Natural killer cell (primary cell): ENCODE measurements at regions not wholly inside any gene's neighbourhood (a gene's known extent, or its start where the extent isn't known, plus 50 kb on each side); places are given as distances from the start of the nearest gene placed in this dataset.

Experiments
- ATAC-seq, 3 donors: fragments of 150-1000 bp in 2 of 3; fragments of 200-7000 bp in 1 of 3; cut with Tn5 transposase; 1 replicate in 1 of 3; 2 replicates in 2 of 3; pipeline ENCODE4 v1.10.0; 2021; ENCODE audit warnings: mild to moderate bottlenecking in 2 of 3, moderate library complexity in 2 of 3
- DNase-seq, 2 donors: peaks; one replicate each; pipeline versions ENCODE4 v3.0.0 to v3.0.0-alpha.2; 2013 to 2021; ENCODE audit warnings: mixed read lengths in 1 of 2
- H3K27ac ChIP-seq: one replicate; pipeline ENCODE4 v1.5.1; 2013; ENCODE audit warnings: mild to moderate bottlenecking, low read length
- H3K27me3 ChIP-seq: one replicate; pipeline ENCODE4 v1.6.1; 2013; ENCODE audit warnings: low read length; ENCODE audit not compliant: control insufficient read depth, insufficient read depth
- H3K36me3 ChIP-seq: one replicate; pipeline ENCODE4 v1.6.1; 2013; ENCODE audit warnings: low read length; ENCODE audit not compliant: control insufficient read depth, insufficient read depth
- H3K4me1 ChIP-seq: one replicate; pipeline ENCODE4 v1.6.1; 2013; ENCODE audit warnings: low read length; ENCODE audit not compliant: control insufficient read depth, insufficient read depth
- H3K4me3 ChIP-seq: one replicate; pipeline ENCODE4 v1.5.1; 2013; ENCODE audit warnings: low read length
- H3K9me3 ChIP-seq: one replicate; pipeline ENCODE4 v1.6.1; 2013; ENCODE audit warnings: low read length; ENCODE audit not compliant: control insufficient read depth, insufficient read depth
- H3K27ac Mint-ChIP-seq, 2 donors: one replicate each; pipeline ENCODE4 v1.8.0; 2022; ENCODE audit warnings: mild to moderate bottlenecking in 2 of 2, mixed read lengths in 2 of 2, moderate library complexity in 1 of 2
- H3K27me3 Mint-ChIP-seq, 2 donors: one replicate each; pipeline ENCODE4 v1.8.0; 2022; ENCODE audit warnings: low read depth in 2 of 2, mixed read lengths in 2 of 2
- H3K36me3 Mint-ChIP-seq: one replicate; pipeline ENCODE4 v1.8.0; 2022; ENCODE audit warnings: mixed read lengths
- H3K4me1 Mint-ChIP-seq, 2 donors: one replicate each; pipeline ENCODE4 v1.8.0; 2022; ENCODE audit warnings: mixed read lengths in 2 of 2
- H3K4me3 Mint-ChIP-seq: one replicate; pipeline ENCODE4 v1.8.0; 2022; ENCODE audit warnings: mild to moderate bottlenecking, moderate library complexity, mixed read lengths
- H3K9me3 Mint-ChIP-seq, 2 donors: one replicate each; pipeline ENCODE4 v1.8.0; 2022; ENCODE audit warnings: mixed read lengths in 2 of 2
- WGBS: methylation state at CpG from one replicate; pipeline ENCODE4 v1.1.7; 2013; ENCODE audit warnings: missing lambda C conversion rate; ENCODE audit not compliant: insufficient coverage; 5-methylcytosine and 5-hydroxymethylcytosine counted together
- intact Hi-C: fragments of 100-400 bp; cut with micrococcal nuclease; formaldehyde crosslinking; loops from one replicate; pipeline ENCODE4 v1.14.2; 2022
- TF ChIP-seq, protein P1 (sequence below): fragments of 200-600 bp; IDR thresholded peaks from one replicate; pipeline ENCODE4 v1.8.0; 2022; ENCODE audit warnings: antibody characterized with exemption

GRCh38 chr1:87215592-87215991, 113.1 kb upstream of the LMO4 start:
- Mint-ChIP-seq H3K27ac (no peak overlapping the region), H3K4me3 (no peak overlapping the region), H3K36me3 (no peaks in the 10 kb centered on the region), H3K4me1 (peaks cover 5 to 7% of the 10 kb centered on the region in 2 donors), H3K9me3 (no peaks in the 10 kb centered on the region), H3K27me3 (peaks cover 0 to 20% of the 10 kb centered on the region in 2 donors)
- Histone ChIP-seq H3K4me1 (no peaks in the 10 kb centered on the region), H3K27me3 (no peaks in the 10 kb centered on the region), H3K9me3 (no peaks in the 10 kb centered on the region), H3K36me3 (no peaks in the 10 kb centered on the region), H3K27ac (no peak overlapping the region), H3K4me3 (no peak overlapping the region)
- ATAC-seq (no peak), DNase-seq (no peak)
- TF ChIP-seq, protein P1, sequence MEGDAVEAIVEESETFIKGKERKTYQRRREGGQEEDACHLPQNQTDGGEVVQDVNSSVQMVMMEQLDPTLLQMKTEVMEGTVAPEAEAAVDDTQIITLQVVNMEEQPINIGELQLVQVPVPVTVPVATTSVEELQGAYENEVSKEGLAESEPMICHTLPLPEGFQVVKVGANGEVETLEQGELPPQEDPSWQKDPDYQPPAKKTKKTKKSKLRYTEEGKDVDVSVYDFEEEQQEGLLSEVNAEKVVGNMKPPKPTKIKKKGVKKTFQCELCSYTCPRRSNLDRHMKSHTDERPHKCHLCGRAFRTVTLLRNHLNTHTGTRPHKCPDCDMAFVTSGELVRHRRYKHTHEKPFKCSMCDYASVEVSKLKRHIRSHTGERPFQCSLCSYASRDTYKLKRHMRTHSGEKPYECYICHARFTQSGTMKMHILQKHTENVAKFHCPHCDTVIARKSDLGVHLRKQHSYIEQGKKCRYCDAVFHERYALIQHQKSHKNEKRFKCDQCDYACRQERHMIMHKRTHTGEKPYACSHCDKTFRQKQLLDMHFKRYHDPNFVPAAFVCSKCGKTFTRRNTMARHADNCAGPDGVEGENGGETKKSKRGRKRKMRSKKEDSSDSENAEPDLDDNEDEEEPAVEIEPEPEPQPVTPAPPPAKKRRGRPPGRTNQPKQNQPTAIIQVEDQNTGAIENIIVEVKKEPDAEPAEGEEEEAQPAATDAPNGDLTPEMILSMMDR: no peak
- WGBS: 100% methylated on average over 1 of the region's 1 CpG
- intact Hi-C loops: no loop called here

DNA sequence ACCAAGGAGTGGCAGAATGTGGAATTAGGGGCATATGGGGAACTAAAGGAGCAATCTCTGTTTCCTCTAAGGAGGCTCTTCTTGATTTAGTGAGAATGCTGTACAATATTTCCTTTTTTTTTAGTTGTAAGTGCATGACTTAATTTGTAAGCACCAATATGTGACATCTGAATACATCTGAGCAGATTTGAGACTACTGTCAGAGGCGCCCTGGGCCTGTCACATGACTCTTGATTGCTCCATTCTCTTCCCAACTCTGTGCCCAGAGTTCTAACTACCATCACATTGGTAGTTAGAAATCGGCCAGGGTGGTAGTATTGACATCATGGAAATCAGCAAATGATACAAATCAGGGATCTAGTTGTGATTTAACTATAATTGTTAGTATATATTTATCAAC, 110.1 kb upstream of the LMO4 start:
- 67% methylated on average over 1 of the region's 2 CpGs for WGBS
- H3K27ac ChIP-seq: no peak overlapping the region
- no peak for ATAC-seq
- H3K27me3 ChIP-seq: no peaks in the 10 kb centered on the region
- H3K4me3 ChIP-seq: no peak overlapping the region
- no peaks in the 10 kb centered on the region for H3K9me3 ChIP-seq
- H3K4me1 Mint-ChIP-seq: no peaks in the 10 kb centered on the region
- H3K4me1 ChIP-seq: no peaks in the 10 kb centered on the region
- no peak overlapping the region for H3K27ac Mint-ChIP-seq
- no peaks in the 10 kb centered on the region for H3K36me3 Mint-ChIP-seq
- no peak for DNase-seq
- H3K9me3 Mint-ChIP-seq: no peaks in the 10 kb centered on the region
- H3K27me3 Mint-ChIP-seq: peaks cover 0 to 17% of the 10 kb centered on the region in 2 donors
- TF ChIP-seq, protein P1: no peak
- no peaks in the 10 kb centered on the region for H3K36me3 ChIP-seq
- H3K4me3 Mint-ChIP-seq: no peak overlapping the region
- intact Hi-C loops: no loop called here

DNA sequence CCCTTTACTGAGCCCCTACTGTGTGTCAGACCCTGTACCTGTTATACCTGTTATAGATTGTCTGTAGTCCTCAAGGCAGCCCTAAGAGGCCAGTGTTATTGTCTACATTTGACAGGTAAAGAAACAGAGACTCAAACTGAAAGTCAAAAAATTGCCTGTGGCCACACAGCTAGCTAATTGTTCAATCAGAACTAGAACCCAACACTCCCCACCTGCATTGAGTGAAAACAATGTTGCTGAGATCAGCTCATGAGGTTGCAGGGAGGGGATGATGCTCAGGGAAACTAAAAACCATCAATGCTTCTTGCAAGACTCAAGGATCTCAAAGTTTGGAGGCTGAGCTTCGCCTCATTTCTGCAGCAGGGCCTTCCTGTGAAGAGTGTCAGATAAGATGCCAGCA, 109.5 kb upstream of the LMO4 start:
- Mint-ChIP-seq H3K4me3 (no peak overlapping the region), H3K36me3 (no peaks in the 10 kb centered on the region), H3K27ac (no peak overlapping the region), H3K27me3 (peaks cover 0 to 12% of the 10 kb centered on the region in 2 donors), H3K4me1 (no peaks in the 10 kb centered on the region), H3K9me3 (no peaks in the 10 kb centered on the region)
- H3K4me1 ChIP-seq: no peaks in the 10 kb centered on the region
- 79% methylated on average over 1 of the region's 1 CpG for WGBS
- H3K4me3 ChIP-seq: no peak overlapping the region
- H3K27ac ChIP-seq: no peak overlapping the region
- no peaks in the 10 kb centered on the region for H3K9me3 ChIP-seq
- ATAC-seq (no peak), DNase-seq (no peak)
- TF ChIP-seq, protein P1: no peak
- no peaks in the 10 kb centered on the region for H3K27me3 ChIP-seq
- H3K36me3 ChIP-seq: no peaks in the 10 kb centered on the region
- intact Hi-C loops: no loop called here

DNA sequence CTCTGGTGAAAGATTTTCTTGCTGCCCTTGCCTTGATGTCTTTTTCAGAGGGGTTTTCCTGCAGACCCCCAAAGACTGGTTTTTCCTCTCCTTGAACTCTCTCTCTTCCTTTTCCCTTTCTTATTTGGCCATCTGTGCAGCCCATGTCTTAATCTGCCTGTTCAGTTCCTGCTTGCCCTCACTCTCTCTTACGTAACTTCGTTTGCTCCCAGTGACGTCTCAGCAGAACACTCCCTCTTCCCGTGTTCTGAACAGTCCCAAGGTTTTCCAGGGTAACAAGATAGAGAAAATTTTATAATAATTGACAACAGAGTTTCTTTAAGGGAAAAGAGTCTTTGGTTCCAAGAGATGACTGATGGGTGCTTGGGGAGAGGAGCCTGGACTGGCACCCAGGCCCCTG, 109.1 kb upstream of the LMO4 start:
- H3K27me3 Mint-ChIP-seq: peaks cover 0 to 8% of the 10 kb centered on the region in 2 donors
- WGBS: 72% methylated on average over 4 of the region's 4 CpGs
- H3K9me3 ChIP-seq: no peaks in the 10 kb centered on the region
- no peaks in the 10 kb centered on the region for H3K4me1 Mint-ChIP-seq
- no peaks in the 10 kb centered on the region for H3K9me3 Mint-ChIP-seq
- H3K27ac Mint-ChIP-seq: no peak overlapping the region
- TF ChIP-seq, protein P1: no peak
- H3K27ac ChIP-seq: no peak overlapping the region
- no peaks in the 10 kb centered on the region for H3K36me3 Mint-ChIP-seq
- ATAC-seq (no peak), DNase-seq (no peak)
- intact Hi-C loops: no loop called here
- no peaks in the 10 kb centered on the region for H3K36me3 ChIP-seq
- no peaks in the 10 kb centered on the region for H3K4me1 ChIP-seq
- H3K4me3 ChIP-seq: no peak overlapping the region
- H3K27me3 ChIP-seq: no peaks in the 10 kb centered on the region
- H3K4me3 Mint-ChIP-seq: no peak overlapping the region
